NB4 (cell line): ENCODE measurements at regions not wholly inside any gene's neighbourhood (a gene's known extent, or its start where the extent isn't known, plus 50 kb on each side); places are given as distances from the start of the nearest gene placed in this dataset.

ENCODE experiments used
- POLR2A ChIP-seq: IDR thresholded peaks from 2 replicates; pipeline ENCODE4 v1.6.1; 2011; ENCODE audit warnings: mild to moderate bottlenecking; ENCODE audit not compliant: insufficient read length; ENCODE audit errors: extremely low read depth
- TF ChIP-seq, protein P1 (sequence below): IDR thresholded peaks from one replicate; pipeline ENCODE4 v1.5.1; 2012; ENCODE audit warnings: low read depth, low read length

DNA sequence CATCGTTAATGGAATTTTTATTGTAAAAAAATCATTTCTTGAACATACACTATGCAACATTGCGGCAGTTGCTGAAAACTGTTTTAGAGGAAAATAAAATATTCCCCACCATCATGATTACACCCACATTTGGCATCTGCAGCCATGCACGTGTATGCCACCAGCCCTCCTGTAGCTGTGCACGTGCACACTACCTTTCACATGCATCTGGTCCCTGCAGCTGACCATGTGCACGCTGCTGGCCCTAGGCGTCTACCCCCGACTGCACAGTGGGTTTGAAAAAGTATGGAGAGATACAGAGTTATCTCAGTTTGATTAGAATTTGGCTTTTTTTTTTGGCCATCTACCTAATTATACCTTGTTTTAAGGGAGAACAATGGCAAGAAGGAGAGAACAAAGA lies 569.8 kb upstream of the IGFBP7 start:
- no peak for TF ChIP-seq POLR2A
- TF ChIP-seq, protein P1, sequence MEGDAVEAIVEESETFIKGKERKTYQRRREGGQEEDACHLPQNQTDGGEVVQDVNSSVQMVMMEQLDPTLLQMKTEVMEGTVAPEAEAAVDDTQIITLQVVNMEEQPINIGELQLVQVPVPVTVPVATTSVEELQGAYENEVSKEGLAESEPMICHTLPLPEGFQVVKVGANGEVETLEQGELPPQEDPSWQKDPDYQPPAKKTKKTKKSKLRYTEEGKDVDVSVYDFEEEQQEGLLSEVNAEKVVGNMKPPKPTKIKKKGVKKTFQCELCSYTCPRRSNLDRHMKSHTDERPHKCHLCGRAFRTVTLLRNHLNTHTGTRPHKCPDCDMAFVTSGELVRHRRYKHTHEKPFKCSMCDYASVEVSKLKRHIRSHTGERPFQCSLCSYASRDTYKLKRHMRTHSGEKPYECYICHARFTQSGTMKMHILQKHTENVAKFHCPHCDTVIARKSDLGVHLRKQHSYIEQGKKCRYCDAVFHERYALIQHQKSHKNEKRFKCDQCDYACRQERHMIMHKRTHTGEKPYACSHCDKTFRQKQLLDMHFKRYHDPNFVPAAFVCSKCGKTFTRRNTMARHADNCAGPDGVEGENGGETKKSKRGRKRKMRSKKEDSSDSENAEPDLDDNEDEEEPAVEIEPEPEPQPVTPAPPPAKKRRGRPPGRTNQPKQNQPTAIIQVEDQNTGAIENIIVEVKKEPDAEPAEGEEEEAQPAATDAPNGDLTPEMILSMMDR: no peak
